ENCODE measurements at regions not wholly inside any gene's neighbourhood (a gene's known extent, or its start where the extent isn't known, plus 50 kb on each side); places are given as distances from the start of the nearest gene placed in this dataset.

DNA sequence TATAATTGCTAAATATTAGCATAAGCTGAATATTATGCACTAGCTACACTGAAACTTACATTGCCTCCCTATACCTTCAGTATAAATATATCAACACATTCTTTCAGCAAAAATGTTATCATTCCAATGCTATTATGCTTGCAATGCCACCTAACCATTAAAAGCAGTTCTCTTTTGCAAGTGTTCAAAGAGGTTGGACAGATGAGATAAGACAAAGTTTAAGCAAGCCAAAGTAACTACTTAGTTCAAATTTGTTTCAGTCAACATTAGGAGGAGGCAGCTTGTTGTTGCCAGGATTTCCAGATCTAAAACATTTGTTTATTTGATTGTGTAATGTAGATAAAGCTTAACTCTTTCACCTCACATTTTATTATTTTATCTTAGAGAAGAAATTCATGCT lies 323.9 kb upstream of the FAM241A start:
- no peak for DNase-seq (ENCODE audit: low read depth, low spot score)
- Histone ChIP-seq H3K27ac (ENCODE audit: low read length) (no peak overlapping the region), H3K9me3 (ENCODE audit: control insufficient read depth, insufficient read depth, low read length) (no peaks in the 10 kb centered on the region), H3K36me3 (ENCODE audit: control insufficient read depth, insufficient read depth, low read length) (no peaks in the 10 kb centered on the region), H3K4me1 (ENCODE audit: control insufficient read depth, insufficient read depth, low read length) (no peaks in the 10 kb centered on the region), H3K4me3 (ENCODE audit: low read length) (no peak overlapping the region), H3K27me3 (ENCODE audit: control insufficient read depth, insufficient read depth, low read length) (0 out of 2 replicates have a peak, but pooled peaks cover under 1% of the 10 kb centered on the region)

DNA sequence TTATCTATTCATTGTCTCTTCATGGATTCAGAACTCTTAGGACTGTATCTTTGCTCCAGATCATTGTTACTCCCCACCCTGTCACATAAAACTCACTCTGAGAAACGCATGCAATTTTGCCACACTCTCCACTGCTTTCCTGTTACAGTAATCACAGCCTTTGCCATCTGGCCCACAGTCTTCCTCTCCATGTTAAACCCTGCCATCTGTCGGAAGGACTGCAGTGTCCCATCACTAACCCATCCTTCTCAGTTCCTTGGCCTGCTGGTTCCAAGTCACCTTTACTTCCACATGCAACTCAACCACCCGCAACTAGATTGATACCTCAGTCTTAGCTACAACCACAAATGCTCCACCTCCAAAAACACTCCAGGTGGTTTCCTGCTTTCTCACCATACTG lies 308.7 kb upstream of the FAM241A start:
- Histone ChIP-seq H3K4me3 (ENCODE audit: low read length) (no peak overlapping the region), H3K4me1 (ENCODE audit: control insufficient read depth, insufficient read depth, low read length) (no peaks in the 10 kb centered on the region), H3K27me3 (ENCODE audit: control insufficient read depth, insufficient read depth, low read length) (no peaks in the 10 kb centered on the region), H3K36me3 (ENCODE audit: control insufficient read depth, insufficient read depth, low read length) (no peaks in the 10 kb centered on the region), H3K9me3 (ENCODE audit: control insufficient read depth, insufficient read depth, low read length) (no peaks in the 10 kb centered on the region), H3K27ac (ENCODE audit: low read length) (no peak overlapping the region)
- no CpG with 5 or more reads among the region's 3 CpGs for WGBS (ENCODE audit: insufficient coverage, insufficient read length)
- no peak for DNase-seq (ENCODE audit: low read depth, low spot score)

DNA sequence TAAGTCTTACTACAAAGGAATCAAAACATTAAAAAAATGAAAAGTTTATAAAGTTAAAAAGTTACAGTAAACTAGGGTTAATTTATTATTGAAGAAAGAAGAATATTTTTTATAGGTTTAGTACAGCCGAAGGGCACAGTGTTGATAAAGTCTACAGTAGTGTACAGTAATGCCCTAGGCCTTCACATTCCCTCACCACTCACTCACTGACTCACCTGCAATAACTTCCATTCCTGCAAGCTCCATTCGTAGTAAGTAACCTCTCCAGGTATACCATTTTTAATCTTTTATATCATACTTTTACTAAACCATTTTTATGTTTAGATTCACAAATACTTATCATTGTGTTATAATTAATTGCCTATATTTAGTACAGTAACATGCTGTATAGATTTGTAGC lies 307.5 kb upstream of the FAM241A start:
- H3K4me1 ChIP-seq (ENCODE audit: control insufficient read depth, insufficient read depth, low read length) = no peaks in the 10 kb centered on the region
- WGBS (ENCODE audit: insufficient coverage, insufficient read length) = 100% methylated on average over 1 of the region's 2 CpGs
- no peak for DNase-seq (ENCODE audit: low read depth, low spot score)
- H3K27ac ChIP-seq (ENCODE audit: low read length) = no peak overlapping the region
- no peaks in the 10 kb centered on the region for H3K36me3 ChIP-seq (ENCODE audit: control insufficient read depth, insufficient read depth, low read length)
- no peaks in the 10 kb centered on the region for H3K9me3 ChIP-seq (ENCODE audit: control insufficient read depth, insufficient read depth, low read length)
- H3K4me3 ChIP-seq (ENCODE audit: low read length) = no peak overlapping the region
- H3K27me3 ChIP-seq (ENCODE audit: control insufficient read depth, insufficient read depth, low read length) = no peaks in the 10 kb centered on the region

DNA sequence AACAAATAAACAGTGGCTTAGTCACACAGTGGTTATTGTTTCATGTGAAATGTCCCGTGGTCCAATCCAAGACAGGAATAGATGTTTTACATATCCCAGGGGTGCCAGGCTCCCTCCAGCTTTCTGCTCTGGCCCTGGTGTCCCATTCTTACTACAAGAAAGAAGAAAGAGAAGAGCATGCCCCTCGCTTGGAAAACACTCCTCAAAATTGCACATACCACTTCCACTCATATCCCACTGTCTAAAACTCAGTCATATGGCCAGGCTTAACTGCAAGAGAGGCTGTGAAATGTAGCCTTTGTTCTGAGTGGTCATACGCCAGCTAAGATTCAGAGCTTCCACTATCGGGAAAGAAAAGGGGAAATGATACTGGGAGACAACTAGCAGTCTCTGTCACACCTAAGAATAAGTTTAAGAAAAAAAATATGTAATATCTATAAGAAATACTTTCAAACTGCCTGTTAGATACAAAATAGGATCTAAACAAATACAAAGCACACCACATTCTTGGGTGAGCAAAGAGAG lies 306.8 kb upstream of the FAM241A start:
- no peak for DNase-seq (ENCODE audit: low read depth, low spot score)
- Histone ChIP-seq H3K4me1 (ENCODE audit: control insufficient read depth, insufficient read depth, low read length) (no peaks in the 10 kb centered on the region), H3K36me3 (ENCODE audit: control insufficient read depth, insufficient read depth, low read length) (no peaks in the 10 kb centered on the region), H3K27me3 (ENCODE audit: control insufficient read depth, insufficient read depth, low read length) (no peaks in the 10 kb centered on the region), H3K27ac (ENCODE audit: low read length) (no peak overlapping the region), H3K4me3 (ENCODE audit: low read length) (no peak overlapping the region), H3K9me3 (ENCODE audit: control insufficient read depth, insufficient read depth, low read length) (no peaks in the 10 kb centered on the region)
- no CpG with 5 or more reads among the region's 4 CpGs for WGBS (ENCODE audit: insufficient coverage, insufficient read length)

DNA sequence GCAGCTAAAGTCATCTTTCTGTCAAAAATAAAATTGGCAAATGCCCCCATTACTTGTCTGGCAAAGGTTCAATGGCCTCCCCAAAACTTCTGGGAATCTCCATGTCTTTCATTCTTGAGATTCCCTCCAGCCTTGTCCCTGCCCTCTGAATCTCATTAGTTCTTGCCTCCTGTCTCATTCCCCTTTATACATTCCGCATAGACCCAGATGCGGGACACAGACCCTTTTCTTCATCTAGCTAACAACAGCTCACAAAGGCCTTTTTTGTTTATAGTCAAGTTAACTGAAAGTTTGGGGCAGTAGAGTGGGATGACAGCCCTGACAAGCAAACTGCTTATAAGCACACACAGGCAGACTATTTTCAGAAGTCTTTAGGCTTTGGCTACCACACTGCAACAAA lies 306.1 kb upstream of the FAM241A start:
- Histone ChIP-seq H3K4me3 (ENCODE audit: low read length) (no peak overlapping the region), H3K27me3 (ENCODE audit: control insufficient read depth, insufficient read depth, low read length) (no peaks in the 10 kb centered on the region), H3K9me3 (ENCODE audit: control insufficient read depth, insufficient read depth, low read length) (no peaks in the 10 kb centered on the region), H3K4me1 (ENCODE audit: control insufficient read depth, insufficient read depth, low read length) (no peaks in the 10 kb centered on the region), H3K27ac (ENCODE audit: low read length) (no peak overlapping the region), H3K36me3 (ENCODE audit: control insufficient read depth, insufficient read depth, low read length) (no peaks in the 10 kb centered on the region)
- WGBS (ENCODE audit: insufficient coverage, insufficient read length) = no CpG with 5 or more reads among the region's 2 CpGs
- no peak for DNase-seq (ENCODE audit: low read depth, low spot score)

DNA sequence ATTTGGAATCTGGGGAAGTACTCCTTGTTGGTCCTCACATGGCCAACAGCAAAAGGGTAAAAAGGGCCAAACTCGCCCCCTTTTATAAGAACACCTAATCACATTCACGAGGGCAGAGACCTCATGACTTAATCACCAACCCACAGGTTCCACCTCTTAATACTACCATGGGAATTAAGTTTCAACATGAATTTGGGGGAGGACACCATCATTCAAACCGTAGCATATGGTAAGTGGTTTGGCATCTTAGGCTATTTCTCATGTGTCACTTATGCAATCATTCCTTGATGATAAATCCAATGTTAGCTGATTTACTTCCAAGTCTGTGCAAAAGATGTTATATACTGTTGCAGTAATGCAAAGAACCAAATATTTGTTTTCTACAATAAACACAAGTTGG lies 302.9 kb upstream of the FAM241A start:
- no peak for DNase-seq (ENCODE audit: low read depth, low spot score)
- Histone ChIP-seq H3K27ac (ENCODE audit: low read length) (no peak overlapping the region), H3K4me1 (ENCODE audit: control insufficient read depth, insufficient read depth, low read length) (no peaks in the 10 kb centered on the region), H3K36me3 (ENCODE audit: control insufficient read depth, insufficient read depth, low read length) (no peaks in the 10 kb centered on the region), H3K4me3 (ENCODE audit: low read length) (no peak overlapping the region), H3K27me3 (ENCODE audit: control insufficient read depth, insufficient read depth, low read length) (no peaks in the 10 kb centered on the region), H3K9me3 (ENCODE audit: control insufficient read depth, insufficient read depth, low read length) (no peaks in the 10 kb centered on the region)
- no CpG with 5 or more reads among the region's 3 CpGs for WGBS (ENCODE audit: insufficient coverage, insufficient read length)

DNA sequence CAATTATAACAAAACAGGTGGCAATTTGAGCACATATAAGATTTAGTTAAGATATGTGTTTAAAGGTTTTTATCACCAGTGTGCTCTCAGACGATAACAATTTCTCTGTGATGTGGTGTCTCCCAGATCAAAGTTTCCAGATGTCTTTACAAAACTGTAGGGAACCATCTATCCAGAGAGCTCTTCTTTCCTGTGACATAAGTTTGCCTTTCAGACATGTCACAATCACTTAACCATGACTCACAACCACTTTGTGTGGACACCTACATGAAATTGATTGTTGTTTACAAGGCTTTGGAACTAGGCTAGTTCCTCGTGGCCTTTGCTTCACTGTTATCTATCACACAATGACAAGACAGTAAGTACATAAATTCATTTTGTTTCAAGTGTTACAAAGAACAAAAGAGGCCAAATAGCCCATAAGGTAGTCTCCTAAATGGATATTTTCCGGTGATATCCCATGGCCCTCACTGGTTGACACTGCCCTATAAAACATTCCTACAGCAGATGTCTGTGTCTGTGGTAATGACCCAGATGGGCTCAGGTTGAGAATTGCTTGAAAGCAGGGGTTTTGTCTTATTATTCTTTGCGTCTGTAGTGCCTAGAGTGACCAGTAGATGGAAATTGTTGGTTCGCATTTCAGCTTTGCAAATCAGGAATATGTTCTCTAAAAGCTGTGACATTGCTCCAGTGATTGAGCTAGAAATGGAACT lies 297.8 kb upstream of the FAM241A start:
- no peak overlapping the region for H3K27ac ChIP-seq (ENCODE audit: low read length)

DNA sequence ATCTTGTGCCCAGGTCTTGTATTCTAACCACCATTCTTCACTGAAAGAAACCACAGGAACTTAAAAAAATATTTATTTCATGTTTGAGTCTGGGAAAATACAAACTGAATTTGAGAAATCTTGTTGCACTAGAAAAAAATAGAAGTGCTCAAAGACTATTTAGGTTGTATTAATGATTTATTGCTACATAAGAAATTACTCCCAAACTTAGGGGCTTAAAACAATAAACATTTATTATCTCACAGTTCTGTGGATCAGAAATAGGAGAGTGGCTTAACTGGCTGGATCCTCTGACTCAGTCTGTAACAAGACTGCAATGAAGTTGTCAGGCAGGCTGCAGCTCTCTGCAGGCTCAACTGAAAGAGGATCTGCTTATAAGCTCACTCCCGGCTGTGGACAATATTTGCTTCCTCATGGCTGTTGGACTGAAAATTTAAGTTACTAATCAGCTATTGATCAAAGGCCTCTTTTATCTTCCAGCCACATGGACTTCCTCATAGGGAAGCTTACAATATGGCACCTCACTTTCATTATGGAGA lies 295.4 kb upstream of the FAM241A start:
- Histone ChIP-seq H3K27ac (ENCODE audit: low read length) (no peak overlapping the region), H3K9me3 (ENCODE audit: control insufficient read depth, insufficient read depth, low read length) (no peaks in the 10 kb centered on the region), H3K36me3 (ENCODE audit: control insufficient read depth, insufficient read depth, low read length) (no peaks in the 10 kb centered on the region), H3K4me1 (ENCODE audit: control insufficient read depth, insufficient read depth, low read length) (no peaks in the 10 kb centered on the region), H3K4me3 (ENCODE audit: low read length) (no peak overlapping the region), H3K27me3 (ENCODE audit: control insufficient read depth, insufficient read depth, low read length) (no peaks in the 10 kb centered on the region)
- no CpG with 5 or more reads among the region's 1 CpG for WGBS (ENCODE audit: insufficient coverage, insufficient read length)
- DNase-seq (ENCODE audit: low read depth, low spot score) = no peak

More for the DNA sequence above, 297.8 kb upstream of the FAM241A start:
- Histone ChIP-seq H3K9me3 (ENCODE audit: control insufficient read depth, insufficient read depth, low read length) (no peaks in the 10 kb centered on the region), H3K27me3 (ENCODE audit: control insufficient read depth, insufficient read depth, low read length) (no peaks in the 10 kb centered on the region), H3K36me3 (ENCODE audit: control insufficient read depth, insufficient read depth, low read length) (no peaks in the 10 kb centered on the region), H3K4me3 (ENCODE audit: low read length) (no peak overlapping the region), H3K4me1 (ENCODE audit: control insufficient read depth, insufficient read depth, low read length) (no peaks in the 10 kb centered on the region)
- no peak for DNase-seq (ENCODE audit: low read depth, low spot score)
- no CpG with 5 or more reads among the region's 5 CpGs for WGBS (ENCODE audit: insufficient coverage, insufficient read length)

DNA sequence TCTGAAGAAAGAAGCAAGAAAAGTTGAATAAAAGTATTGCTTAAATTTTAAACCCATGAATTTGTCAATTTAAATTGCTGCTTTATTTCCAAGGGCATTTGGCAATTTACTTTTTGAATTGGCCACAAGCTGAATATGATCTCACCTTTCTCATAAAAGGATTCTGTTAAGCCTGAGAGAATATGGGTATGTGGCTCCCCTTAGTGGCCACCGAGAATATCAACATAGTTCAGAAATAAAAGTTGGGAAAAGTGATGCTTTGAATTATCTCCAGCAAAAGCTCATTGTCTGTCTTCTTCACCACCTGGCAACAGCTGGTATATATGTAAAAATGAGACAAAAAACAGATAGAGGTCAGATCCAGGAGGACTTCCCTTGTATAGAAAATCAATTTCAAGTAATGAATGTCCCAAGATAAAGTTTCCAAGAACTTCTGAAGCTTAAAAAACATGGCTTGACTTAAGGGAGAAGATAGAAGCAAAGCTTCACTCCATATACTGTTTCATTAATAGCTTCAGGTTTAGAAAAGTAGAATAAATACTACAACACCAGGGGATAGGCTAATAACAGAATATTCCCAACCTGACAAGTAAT lies 290.7 kb upstream of the FAM241A start:
- Histone ChIP-seq H3K9me3 (ENCODE audit: control insufficient read depth, insufficient read depth, low read length) (no peaks in the 10 kb centered on the region), H3K4me1 (ENCODE audit: control insufficient read depth, insufficient read depth, low read length) (no peaks in the 10 kb centered on the region), H3K27ac (ENCODE audit: low read length) (no peak overlapping the region), H3K27me3 (ENCODE audit: control insufficient read depth, insufficient read depth, low read length) (no peaks in the 10 kb centered on the region), H3K36me3 (ENCODE audit: control insufficient read depth, insufficient read depth, low read length) (no peaks in the 10 kb centered on the region), H3K4me3 (ENCODE audit: low read length) (no peak overlapping the region)
- DNase-seq (ENCODE audit: low read depth, low spot score) = no peak
- WGBS (ENCODE audit: insufficient coverage, insufficient read length) = no CpG with 5 or more reads among the region's 1 CpG

DNA sequence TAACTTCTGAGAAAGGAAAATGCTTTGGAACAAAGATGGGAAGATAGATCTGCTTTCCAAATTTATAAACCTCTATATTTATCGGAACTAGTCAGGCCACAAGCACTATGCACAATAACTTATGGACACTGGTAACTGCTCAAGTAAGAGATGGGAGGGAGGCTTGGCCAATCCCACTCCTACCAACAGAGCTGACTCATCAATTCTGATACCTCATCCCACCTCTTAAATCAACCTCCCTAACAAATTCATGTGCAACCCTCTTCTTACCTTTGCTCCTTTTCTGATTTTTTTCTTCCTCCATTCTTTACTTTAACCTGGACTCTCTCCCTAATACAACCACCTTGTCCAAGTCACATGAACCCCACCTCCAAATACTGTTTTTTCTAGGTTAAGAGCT lies 289.9 kb upstream of the FAM241A start:
- no CpG with 5 or more reads among the region's 1 CpG for WGBS (ENCODE audit: insufficient coverage, insufficient read length)
- no peak for DNase-seq (ENCODE audit: low read depth, low spot score)

DNA sequence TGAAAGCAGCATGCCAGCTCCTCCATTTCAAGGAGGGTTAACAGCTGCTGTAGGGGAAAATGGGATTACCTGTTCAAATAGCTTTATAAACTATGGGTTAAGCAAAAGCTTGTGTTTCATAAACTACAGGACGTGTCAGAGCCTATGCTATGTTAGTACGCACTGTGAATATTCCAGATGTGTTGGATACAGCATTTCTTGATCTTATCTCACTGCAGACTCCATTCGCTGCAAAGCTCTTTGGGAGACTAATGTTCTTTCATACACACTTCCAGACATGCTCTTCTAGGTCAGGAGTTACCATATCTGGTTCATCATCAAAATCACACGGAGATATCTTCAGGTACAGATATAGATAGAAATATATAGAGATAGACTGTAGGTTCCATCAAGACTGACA lies 281.2 kb upstream of the FAM241A start:
- DNase-seq (ENCODE audit: low read depth, low spot score) = no peak
- Histone ChIP-seq H3K4me3 (ENCODE audit: low read length) (no peak overlapping the region), H3K36me3 (ENCODE audit: control insufficient read depth, insufficient read depth, low read length) (no peaks in the 10 kb centered on the region), H3K27ac (ENCODE audit: low read length) (no peak overlapping the region), H3K9me3 (ENCODE audit: control insufficient read depth, insufficient read depth, low read length) (no peaks in the 10 kb centered on the region), H3K4me1 (ENCODE audit: control insufficient read depth, insufficient read depth, low read length) (no peaks in the 10 kb centered on the region), H3K27me3 (ENCODE audit: control insufficient read depth, insufficient read depth, low read length) (no peaks in the 10 kb centered on the region)
- no CpG with 5 or more reads among the region's 4 CpGs for WGBS (ENCODE audit: insufficient coverage, insufficient read length)

More for the DNA sequence above, 289.9 kb upstream of the FAM241A start:
- H3K4me3 ChIP-seq (ENCODE audit: low read length) = no peak overlapping the region
- H3K9me3 ChIP-seq (ENCODE audit: control insufficient read depth, insufficient read depth, low read length) = no peaks in the 10 kb centered on the region
- H3K27me3 ChIP-seq (ENCODE audit: control insufficient read depth, insufficient read depth, low read length) = no peaks in the 10 kb centered on the region
- no peaks in the 10 kb centered on the region for H3K4me1 ChIP-seq (ENCODE audit: control insufficient read depth, insufficient read depth, low read length)
- H3K36me3 ChIP-seq (ENCODE audit: control insufficient read depth, insufficient read depth, low read length) = no peaks in the 10 kb centered on the region
- no peak overlapping the region for H3K27ac ChIP-seq (ENCODE audit: low read length)

Measured in iPS DF 6.9 (cell line).